Anterior cingulate cortex (tissue), 58 donors: ENCODE measurements at regions not wholly inside any gene's neighbourhood (a gene's known extent, or its start where the extent isn't known, plus 50 kb on each side); places are given as distances from the start of the nearest gene placed in this dataset.
"Not testable (repeated sequence)": the region's sequence is repeated elsewhere in the genome, so short reads cannot be mapped to it uniquely, and the experiment has no call there.

Source experiments
- DNase-seq, 58 donors: peaks; one replicate each; lab custom pipeline; 2025; lab: John Stamatoyannopoulos, UW

GRCh38 chr5:74465724-74466123, 174.8 kb downstream of the ENC1 start:
- DNase-seq: no peak

- no peak for DNase-seq
Measured at GRCh38 chr5:74464512-74465209, 175.9 kb downstream of the ENC1 start.

DNA sequence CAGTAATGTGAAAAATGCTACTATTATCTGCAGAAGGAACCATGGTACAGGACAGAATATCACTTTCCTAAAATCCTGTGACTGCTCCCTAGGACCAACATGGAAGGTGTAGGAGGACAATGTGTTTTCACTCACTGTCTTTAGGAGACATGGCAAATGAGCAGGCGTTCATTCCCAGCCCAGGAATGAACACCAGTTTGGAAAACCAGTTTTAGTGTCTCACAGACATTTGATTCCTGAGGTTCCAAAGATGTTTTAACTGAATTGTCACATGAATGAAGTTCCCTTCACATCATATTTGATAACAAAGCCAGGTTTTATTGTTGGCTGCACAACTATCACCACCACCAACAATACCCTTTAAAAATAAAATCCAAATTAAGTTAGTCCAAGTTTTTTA, 178.2 kb downstream of the ENC1 start:
- DNase-seq: no peak

GRCh38 chr5:74461251-74461650, 179.3 kb downstream of the ENC1 start:
- DNase-seq: no peak

DNA sequence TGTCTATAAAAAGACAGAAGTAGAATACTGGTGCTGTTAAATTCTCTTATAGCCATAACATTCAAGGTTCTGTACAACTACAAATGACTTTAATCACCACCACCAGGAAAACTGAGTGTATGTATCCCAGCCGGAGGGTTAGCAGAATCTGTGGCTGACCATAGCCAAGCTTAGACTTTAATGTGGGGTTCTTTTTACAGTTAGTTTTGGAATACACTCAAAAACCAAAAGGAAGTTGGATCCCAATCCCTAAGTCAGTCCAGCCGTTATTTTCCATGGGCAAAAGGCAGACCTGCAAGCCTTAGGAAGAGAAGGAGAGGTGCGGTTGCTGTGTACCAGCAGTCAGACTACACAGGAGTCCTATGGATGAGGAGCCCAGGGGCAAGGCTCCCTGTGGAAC, 179.8 kb downstream of the ENC1 start:
- no peak for DNase-seq

DNA sequence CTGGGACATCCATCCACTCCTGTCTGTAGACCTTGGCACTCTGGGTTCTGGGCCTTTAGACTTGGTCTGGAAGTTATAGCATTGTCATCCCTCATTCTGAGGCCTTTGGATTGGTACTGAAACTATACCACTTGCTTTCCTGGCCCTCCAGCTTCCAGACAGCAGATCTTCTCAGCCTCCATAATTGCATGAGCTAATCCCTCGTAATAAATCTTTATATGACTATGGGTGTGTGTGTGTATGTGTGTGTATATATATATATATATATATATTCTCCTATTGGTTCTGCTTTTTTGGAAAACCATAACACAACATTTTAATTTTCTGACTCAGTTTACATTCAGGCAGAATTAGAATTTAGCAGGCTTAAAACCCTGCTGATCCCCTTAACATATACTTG, 180.5 kb downstream of the ENC1 start:
- DNase-seq: no peak

DNA sequence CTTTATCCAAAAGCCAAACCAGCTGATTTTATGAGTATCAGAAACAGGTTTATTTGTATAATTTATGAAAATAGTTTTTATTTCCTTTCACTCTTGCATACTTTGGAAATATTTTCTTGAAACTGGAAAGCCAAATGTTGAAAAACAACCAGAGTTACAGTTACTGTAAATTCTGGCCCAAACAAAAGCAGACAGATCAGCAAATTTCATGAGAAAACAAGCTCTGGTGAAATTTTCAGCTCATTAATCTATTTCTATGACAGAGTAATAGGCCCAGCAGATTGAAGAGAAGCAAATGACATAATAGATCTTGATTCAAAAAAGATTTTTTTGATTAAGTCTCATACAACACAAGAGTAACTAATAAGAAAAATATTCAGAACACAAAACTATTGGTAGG, 182.7 kb downstream of the ENC1 start:
- no peak for DNase-seq

DNA sequence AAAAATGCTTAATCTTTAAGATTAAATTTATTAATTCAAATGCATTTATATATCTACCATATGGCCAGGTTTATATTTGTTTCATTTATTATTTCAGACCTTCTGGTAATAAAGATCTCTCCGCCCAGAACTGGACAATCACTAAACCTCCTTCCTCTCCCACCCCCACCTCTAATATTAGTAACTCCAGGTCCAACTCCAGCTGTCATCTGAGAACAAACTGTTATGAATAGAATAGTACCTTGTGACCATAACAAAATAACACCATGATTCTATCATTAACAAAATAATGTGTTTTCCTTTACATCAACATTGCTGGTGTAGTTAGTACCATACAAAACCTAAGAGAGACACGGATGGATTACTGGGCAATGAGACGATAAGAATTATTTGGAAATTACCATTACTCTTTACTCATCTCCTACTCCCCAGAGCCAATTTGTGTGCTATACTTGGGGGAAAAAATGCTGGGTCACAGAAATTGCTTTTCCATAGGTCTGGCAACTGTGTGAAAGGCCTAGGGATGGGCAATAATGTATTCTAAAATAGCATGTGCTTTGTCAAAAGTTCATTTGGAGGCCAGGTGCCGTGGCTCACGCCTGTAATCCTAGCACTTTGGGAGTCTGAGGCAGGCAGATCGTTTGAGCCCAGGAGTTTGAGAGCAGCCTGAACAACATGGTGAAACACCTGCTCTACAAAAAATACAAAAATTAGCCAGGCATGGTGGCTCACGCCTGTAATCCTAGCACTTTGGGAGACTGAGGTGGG, 186.1 kb downstream of the ENC1 start:
- no peak for DNase-seq

- DNase-seq: no peak
Measured at GRCh38 chr5:74452856-74453255, 187.7 kb downstream of the ENC1 start.

- DNase-seq: no peak
Measured at GRCh38 chr5:74450095-74450494, 190.4 kb downstream of the ENC1 start.

GRCh38 chr5:74446725-74447241, 193.7 kb downstream of the ENC1 start:
- no peak for DNase-seq

- no peak for DNase-seq
Measured at GRCh38 chr5:74442466-74442865, 198.1 kb downstream of the ENC1 start.

- no peak for DNase-seq
Measured at GRCh38 chr5:74441616-74442015, 198.9 kb downstream of the ENC1 start.

DNA sequence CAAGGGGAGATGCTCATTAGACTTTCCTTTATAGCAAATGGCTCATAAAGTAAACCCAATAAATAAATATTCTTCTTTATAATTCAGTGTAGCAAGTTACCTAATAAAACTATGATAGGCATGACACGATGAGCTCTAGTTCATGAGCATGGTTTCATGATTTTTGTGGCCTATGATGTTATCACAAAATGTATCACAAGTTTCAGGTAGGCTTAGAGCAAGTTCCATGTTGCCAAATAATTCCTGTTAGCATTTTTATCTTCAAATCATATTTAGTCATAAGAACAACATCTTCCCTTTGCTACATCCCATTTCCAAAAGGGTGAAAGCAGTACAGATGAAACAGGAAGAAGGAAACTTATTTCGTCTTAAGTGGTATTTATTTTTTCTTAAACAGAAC, 200.2 kb downstream of the ENC1 start:
- DNase-seq: no peak

- not testable (repeated sequence) for DNase-seq
Measured at GRCh38 chr5:74437870-74438269, 202.7 kb downstream of the ENC1 start.

GRCh38 chr5:74433896-74434829, 206.4 kb downstream of the ENC1 start:
- peak in 2 of 58 donors; percentile 25 to 28 for DNase-seq

DNA sequence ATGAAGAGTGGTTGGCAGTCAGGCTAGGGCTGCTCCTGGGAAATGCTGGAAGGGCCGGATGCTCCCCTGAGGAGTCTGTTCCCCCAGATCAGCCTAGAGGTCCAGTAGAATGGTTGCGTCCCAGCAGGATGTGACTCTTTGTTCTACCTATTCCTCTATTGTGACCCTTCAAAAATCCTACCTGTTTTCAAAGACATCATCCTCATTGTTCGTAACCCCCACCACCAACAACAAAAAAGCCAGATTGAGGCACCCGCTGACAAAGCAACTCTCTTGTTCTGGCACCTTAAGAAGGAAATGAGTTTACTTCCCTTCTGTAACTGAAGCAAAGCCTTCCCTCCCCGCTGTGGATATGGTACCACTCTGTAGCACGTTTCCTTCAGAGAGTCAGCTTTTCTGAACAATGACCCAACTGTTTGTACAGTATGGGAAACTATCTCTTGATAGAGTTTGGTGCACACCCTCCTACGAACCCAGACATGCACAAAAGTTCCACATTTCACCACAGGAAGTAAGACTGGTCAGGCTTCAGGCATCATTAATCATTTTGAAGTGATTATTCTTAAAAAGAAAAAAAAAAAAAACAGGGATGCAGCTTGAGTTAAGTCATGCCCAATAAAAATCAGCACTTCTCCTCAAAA, 207.2 kb downstream of the ENC1 start:
- DNase-seq: no peak

DNA sequence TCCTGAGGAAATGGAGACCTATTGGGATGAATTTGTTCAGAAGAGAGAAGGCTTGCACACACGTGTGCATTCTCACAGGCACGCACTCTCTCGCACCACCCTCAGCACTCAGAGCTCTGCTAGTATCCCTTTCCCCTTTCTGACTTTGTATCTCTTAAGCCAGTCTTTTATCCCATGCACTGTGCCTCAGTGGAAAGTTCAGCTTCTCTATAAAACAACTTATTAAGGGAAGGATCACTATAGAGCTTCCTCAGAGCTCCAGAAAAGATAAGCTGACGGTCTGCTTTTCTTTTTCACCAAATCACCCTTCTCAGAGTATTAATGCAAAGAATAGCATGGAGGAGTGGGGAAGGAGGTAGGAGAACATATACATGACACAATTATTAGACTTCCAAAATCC, 207.8 kb downstream of the ENC1 start:
- DNase-seq: no peak

DNA sequence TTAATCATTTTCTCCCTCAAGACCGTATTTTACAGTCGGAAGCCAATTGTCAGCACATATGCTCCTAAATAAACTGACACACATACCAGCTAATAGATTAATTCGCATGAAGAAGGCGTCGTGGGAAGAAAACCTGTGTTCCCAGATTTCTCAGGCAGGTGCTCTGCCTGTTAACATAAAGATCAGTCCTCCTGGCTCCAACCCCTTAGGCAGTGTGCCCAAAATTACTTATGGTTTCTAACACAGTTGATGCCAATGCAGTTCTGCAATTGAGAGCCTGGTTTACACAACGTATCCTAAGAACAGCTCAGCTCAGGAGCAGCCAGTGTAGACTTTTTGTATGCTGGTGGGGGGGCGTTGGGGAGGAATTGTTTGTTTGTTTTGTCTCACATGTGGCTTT, 208.3 kb downstream of the ENC1 start:
- no peak for DNase-seq

- DNase-seq: no peak
Measured at GRCh38 chr5:74431290-74431669, 209.2 kb downstream of the ENC1 start.
